Kidney glomerular epithelial cell (primary cell): ENCODE measurements at regions not wholly inside any gene's neighbourhood (a gene's known extent, or its start where the extent isn't known, plus 50 kb on each side); places are given as distances from the start of the nearest gene placed in this dataset.

Experiments
- DNase-seq: peaks from one replicate; lab custom pipeline; 2025; lab: John Stamatoyannopoulos, UW

DNA sequence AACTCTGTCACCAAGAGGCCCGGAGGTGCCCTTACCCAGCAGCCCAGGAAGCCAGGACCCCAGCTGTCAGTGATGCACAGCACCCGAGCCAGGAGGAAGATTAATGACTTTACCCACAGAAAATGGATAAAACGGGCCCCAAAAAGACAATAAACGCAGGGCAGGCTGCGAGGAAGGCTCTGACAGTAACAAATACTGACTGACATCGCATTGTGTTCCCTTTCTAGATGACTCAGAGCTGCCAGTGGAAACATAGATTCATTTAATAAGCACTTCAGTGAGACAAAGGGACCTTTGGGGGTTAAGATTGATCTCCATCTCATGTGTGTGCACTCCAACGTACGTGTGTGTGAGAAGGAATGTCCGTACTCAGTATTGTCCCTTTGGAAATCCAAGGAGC is 225.3 kb upstream of the PPP2R3A start:
- no peak for DNase-seq

DNA sequence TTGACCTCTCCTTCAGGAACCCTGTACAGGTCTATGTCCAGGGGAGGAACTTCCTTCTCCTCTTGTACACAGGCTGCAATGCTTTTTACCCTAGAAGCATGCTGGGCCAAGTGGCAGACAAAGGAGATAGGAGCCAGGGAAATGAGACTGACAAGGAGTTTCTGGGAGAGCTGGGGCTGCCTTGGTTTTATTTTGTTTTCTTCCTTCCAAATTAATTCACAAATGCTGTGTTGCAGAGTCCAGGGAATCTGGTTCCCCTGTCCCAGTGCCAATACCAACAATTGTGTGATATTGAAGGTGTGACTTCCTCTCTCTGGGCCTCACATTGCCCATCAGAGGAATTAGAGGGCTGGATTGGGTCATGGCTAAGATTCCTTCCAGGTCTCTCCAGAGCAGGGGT is 224.8 kb upstream of the PPP2R3A start:
- no peak for DNase-seq

DNA sequence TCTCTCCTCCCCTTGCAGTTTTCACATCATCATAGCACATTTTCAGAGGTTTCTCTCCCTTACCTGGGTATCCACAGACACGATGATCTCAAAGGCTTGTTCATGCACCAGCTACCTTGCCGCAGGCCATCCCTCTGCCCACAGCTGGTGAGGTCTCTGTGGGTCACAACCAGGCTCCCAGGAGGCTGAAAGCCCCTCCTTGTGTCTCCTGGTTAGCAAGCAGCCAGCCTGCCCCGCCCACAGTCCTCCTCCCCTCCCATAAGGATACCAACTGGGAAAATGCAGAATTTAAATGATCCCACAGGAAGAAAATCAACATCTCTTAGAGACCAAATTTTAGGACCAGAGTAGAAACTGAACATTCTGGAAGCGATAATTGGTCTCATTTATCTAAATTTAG is 213.5 kb upstream of the PPP2R3A start:
- DNase-seq, result no peak

DNA sequence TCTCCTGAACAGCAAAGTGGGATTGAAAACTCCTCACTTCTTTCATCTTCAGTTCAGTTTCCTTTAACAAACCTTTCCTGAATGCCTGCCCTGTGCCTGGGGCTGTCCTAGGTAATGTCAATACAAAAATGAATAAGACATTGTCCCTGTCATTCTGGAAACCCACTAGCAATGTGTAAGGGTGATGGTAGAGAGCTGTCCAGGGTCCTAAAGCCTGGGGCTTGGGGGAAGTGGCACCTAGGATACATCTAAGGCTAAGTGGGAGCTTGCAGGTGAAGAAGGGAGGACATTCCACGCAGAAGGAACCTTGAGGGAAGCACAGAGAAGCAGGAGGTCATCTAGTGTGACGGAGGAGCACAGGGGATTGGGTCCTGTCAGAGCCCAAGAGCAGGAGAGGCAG is 212.7 kb upstream of the PPP2R3A start:
- no peak for DNase-seq

DNA sequence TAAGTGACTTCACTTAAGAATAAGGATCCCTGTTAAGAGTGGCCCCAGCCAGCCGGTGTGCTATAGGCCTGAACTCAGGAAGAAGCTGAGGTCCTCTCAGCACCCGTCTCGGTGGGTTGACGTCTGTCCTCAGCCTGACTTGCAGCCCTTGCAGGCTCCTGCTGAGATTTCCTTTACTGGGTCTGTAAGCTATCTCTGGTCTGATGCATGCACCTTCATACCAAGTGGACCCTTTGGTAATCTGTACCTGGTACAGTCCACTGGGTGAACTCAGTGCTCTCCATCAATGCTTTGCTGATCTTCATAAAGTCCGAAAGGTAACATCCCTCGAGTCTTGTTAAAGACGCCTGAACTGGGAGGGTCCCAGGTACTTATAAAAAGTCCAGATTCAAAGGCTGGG is 212.0 kb upstream of the PPP2R3A start:
- DNase-seq, result no peak

DNA sequence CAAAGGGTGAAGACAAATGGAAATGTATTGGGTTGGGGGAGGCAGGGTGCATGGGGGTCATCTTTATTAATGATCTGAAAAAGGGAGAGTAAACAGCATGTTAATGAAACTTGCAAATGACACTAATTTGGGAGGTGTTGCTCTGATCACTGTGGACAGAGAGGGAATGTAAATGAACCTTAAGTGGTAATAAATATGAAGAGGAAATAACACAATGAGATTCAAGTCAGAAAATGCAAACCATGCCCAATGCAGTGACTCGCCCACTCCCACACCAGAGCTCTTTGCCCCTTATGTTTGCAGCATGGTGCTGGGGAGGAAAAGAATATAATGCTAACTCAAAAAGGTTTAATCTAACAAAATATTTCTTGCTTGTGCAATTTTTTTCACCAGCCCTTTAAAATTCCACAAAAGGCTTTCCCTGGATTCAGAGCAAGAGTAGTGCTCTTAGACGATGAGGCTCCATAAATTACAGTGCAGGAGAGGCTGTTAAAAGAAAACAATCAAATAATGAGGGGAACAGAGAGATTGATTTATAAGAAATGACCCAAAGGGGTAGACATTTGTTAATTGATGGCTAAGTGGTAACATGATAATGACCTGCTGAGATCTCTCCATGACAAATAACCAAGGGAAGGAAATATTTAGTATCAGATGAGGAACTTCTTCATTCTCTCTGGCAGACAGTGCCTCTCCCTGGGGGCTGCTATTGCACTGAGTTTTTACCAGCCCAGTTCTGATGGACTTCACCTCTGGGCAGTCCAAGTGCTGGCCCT is 210.0 kb upstream of the PPP2R3A start:
- no peak for DNase-seq

DNA sequence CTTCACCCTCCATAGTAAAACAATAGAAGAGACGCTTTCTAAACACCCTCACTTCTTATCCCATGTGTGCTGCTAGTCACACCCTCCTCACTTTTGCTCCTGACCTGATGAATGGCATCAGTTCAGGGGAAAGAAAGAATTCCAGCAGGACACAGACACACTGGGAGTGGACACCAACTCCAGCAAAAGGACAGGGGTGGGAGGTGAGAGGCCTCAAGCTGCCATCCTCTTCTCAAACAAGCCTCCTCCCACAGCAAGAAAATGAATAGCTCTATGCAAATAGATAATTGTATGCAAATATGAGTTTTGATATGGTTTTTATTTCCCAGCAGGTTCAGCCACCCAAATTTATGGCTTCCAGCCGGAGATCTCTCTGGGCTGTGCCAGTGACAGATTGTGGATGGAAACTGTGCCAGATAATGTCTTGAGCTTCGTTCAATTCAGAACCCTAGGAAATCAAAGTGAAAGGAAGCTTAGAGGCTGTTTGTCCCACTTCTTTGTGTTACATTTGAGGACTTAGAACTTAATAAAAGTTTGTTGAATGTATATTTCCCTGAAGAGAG is 209.3 kb upstream of the PPP2R3A start:
- DNase-seq, result no peak

DNA sequence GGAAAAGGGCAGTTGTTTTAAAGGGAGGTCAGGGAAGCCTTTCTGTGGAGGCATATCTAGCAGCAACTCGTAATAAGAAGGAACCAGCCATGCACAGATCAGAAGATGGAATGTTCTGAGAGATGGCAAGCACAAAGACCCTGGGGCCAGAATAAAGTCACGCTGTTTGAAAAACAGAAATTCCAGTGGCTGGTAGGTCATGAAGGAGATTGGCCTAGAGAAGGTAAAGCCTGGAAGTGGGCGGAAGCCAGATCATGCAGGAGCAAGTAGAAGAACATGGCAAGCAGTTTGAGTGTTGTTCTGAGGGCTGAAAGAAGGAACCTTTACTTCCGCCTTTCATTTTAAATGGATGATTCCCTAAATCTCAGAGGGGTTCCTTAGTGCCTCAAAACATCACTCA is 208.1 kb upstream of the PPP2R3A start:
- DNase-seq, result no peak

DNA sequence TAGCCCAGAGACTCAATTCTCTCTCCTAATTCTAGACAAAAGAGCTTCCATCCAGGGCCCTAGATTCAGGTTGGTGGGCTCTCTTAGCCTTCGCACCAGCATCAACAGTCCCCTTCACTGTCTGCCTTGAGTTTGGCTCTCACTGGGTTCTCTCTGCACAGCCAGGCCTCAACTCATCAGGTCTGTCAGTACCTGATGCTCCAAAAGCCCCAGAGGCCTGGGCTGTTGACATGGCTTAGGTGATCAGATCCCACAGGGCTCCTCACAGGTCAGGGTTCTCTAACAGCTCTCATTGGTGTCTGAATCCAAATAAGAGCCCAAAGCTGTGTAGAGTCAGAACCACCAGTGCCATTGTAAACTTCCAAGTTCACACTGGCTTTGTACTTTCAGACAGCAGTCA is 206.6 kb upstream of the PPP2R3A start:
- DNase-seq, result no peak

DNA sequence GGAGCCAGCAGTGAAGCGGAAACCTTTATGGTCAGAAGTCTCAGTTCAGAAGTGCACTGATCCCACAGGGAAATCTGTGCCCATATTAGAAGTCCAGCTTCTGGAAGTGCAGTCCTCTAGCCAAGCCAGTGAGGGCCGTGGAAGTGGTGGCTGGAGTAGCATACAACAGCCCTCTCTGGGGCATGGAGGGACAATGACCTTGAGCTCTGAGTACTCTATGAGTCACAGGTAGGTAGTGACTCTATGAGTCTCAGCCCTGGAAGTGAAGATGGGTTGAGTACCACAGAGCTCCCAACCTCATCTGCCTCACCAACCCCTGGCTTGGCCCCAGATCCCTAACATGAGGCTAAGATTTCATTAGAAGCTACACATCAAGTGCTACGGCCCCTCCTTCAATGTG is 205.9 kb upstream of the PPP2R3A start:
- no peak for DNase-seq

DNA sequence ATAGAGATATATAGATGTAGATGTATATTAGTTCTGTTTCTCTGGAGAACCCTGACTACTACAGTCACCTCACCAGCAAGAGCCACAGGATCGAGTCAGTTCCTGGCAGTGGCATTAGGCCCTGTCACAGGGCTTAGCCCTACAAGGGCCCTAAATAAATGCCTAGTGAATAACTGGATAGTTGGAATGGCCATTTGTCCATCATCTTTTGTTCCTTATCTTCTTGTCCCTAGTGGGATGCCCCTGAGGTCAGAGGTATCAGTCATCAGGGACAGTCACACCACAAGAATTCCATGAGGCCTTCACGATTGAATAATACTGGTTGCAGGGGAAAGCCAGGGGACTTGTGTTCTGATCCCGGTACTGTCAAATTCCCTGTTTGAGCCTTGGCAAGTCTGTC is 204.9 kb upstream of the PPP2R3A start:
- no peak for DNase-seq

DNA sequence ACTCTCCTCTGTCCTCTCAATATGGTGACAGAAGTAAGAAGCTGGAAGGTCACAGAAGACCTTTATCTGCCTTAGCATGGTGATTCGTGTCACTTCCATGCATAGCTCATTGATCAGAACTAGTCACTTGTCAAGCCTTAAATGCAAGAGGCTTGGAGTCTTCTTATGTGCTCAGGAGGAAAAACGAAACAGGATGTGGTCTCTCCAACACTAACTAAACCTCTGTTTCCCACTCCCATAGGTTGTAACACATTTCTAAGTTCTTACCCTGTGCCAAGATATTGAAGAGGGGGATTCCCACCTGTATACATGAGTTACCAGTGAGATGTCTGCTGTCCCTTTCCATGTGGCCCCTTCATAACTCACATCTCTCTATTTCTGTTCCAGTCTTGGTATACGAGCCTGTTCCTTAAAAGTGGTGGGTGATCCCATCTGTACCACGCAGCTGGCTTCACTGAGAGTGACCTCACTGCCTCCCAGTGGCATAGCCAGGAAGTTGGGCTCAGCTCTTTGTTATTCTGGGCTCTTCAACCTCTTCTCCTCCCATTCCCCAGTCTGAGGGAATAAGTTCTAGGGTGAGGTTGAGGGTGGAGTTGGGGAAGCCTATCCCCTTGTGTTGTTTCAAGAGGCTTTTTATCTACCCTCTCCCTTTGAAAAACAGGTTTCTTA is 203.2 kb upstream of the PPP2R3A start:
- no peak for DNase-seq

DNA sequence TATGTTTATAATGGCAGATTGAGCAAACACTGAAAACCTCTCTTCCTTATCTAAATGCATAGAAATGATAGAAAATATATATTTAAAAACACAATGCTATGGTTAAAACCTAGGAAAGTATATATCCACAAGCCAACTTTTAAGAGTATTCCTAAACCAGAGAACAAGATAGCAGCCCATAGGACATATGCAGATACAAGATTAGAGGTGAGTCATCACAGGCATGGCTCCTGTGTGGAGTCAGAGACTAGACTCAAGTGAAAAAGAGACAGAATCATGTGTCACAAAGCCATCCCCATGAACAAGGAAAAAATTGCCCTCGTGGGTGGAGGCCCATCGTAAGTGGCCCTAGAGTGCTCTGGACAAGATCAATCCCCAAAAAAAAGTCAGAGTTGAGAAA is 199.4 kb upstream of the PPP2R3A start:
- no peak for DNase-seq

DNA sequence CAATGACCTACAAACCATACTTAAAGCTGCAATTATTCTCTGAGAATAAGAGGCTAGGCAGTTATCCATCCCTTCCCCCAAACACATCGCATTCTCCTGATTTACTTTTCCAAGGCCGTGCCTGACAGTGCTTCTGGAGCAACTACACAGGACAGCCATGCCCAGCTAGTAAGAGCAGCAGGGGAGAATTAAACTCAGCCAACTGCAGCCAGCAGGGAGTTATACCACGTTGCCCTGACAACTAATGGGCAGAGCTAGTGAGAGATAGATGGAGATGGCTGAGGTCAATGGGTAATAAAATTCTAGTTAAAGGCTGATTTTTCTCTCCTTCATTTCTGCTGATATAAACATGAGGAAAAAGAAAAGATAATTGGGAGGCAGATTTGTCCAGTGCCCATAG is 193.8 kb upstream of the PPP2R3A start:
- no peak for DNase-seq

DNA sequence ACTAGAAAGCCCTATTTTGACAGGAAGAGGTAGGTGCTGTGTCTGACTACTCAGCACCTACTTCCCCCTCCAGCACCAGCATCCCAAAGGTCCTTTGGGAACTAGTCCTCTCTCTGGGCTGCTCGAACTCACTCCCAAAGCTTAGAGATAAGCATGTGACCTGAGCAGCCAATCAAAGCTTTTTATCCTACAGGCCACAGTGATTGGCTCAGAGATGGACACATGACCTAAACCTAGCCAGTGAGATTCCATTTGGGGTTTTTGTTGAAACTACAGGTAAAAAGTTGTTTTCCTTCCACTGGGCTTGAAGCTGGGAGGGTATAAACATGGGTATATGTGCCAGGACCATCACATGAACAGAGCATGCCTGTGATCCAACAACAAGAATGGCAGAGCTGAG is 186.5 kb upstream of the PPP2R3A start:
- no peak for DNase-seq

DNA sequence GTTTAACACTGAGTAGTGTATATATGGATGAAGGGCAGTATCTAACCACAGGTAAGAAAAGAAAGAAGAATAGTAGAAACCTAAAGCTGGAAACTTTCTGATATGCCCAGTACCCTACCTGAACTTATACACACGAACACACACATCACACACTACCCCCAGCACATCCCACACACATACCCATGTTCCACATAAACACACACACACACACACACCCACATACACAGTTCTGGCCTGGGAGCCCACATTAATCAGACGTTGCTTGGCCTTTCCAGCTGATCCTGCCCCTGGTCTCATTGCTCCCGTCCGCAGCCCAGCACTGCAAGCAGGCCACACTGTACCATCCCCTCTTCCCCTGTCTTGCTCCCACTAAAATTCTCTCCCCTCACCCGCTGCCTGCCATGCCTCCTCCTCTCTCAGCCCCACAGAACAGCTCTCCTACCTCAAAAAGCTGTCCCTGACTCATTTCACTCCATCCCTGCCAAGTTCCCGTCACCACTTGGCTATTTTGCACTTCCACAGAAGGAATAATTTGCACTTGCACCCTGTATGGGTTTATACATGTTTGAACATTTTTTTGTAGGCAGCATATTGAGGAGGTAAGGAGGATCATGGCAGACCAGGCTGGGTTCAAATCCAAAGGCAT is 185.8 kb upstream of the PPP2R3A start:
- DNase-seq, result no peak

DNA sequence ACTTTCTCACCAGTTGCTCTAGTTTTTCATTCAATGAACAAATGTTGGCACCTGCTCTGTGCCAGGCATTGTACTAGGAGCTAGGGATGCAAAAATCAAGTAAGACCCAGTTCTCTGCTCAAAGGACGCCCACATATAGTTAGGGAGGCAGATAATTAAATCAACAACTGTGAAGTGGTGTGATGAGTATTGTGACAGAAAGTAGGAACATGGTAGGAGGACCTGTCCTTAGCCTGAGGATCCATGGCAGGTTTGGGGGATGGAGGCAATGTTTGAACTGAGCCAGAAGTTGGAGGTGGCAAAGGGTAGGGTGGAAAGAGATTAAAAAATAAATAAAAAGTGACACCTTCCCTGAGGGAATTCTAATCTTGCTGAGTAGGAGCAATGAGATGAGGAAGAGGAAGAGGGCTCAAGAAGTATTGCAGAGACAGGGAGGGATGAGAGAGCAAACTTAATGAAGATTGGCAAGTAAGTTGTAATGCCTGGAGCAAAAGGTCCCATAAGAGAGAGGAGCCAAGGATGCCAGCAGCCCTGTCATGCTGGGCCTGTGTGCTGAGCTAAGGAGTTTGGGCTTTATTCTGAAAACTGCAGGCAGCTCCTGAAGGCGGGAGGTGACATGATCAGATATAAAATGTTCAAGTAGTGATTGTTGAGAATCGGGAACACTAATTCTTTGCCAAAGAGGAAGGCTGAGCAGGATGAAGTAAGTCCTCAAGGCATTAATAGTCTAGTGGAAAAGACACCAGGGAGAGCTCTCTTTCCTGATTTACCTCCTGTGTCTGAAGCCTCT is 184.3 kb upstream of the PPP2R3A start:
- no peak for DNase-seq

DNA sequence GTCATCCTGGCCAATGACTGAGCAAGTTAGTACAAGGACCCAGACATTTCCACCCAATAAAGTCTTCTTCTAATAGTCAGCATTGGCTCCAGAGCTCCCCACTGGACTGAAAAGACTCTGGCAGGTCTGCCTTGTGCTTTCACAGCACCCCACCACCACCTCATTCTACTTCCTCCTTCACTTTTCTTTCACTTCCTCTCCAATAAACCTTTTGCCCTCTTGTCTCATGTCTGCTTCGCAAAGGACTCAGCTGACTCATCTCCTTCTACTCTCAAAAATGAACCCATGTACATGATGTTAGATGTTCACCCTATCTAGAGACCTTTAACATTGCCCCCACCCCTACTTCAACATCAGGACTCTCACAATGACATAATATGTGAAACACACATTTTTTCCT is 181.0 kb upstream of the PPP2R3A start:
- no peak for DNase-seq

DNA sequence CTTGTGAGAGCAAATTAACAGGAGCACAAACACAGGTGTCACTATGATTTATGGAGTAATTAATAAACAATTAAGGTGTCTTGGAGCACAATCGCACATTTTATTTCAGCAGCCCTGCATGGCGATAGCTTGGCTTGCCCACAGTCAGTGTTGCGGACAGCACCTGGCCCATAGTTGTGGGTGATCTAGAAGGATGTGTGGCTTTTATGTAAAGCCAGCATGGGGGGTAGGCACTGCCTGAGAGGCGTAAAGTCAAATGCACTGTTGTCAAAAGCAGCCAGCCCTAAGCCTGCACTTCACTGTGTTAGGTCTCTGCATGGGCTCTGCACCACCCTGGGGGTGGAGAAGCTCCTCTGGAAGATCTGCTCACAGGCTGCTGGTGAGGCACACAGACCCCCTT is 177.4 kb upstream of the PPP2R3A start:
- DNase-seq, result no peak

DNA sequence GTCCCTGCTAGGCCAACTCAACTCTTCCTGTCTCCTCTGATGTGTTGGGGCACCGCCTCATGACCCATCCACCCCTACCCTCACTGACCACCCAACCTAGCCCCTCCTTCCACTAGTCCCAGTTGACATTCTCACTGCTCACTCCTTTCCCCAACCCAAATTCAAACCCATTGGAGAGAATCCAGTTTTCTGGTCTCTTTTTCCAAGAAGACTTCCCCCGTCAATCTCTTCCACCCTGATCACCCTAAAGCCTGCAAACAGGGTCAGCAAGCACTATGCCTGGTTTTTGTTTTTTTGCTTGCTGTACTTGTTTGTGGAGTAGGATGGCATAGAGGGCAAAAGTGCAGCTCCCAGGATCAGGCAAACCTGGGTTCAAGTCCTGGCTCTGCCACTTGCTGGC is 176.6 kb upstream of the PPP2R3A start:
- DNase-seq, result no peak

DNA sequence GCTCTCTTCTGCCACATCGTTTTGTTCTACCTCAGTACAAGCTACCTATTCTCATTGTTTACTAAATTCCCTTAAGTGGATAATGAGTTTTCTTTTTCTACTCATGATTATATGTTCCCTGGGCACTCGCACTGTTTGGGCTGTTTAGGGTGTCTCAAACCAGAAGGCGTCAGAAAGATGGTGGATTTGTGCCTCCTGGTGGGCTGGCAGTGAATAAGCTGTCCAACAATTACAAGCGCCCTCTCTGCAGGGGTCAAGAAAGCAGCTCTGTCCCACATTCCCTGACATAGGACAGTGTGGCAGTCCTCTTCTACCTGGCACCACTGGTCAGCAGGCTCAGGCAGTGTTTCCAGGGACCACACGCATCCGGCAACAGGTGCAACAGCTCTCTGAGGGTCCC is 173.4 kb upstream of the PPP2R3A start:
- no peak for DNase-seq

DNA sequence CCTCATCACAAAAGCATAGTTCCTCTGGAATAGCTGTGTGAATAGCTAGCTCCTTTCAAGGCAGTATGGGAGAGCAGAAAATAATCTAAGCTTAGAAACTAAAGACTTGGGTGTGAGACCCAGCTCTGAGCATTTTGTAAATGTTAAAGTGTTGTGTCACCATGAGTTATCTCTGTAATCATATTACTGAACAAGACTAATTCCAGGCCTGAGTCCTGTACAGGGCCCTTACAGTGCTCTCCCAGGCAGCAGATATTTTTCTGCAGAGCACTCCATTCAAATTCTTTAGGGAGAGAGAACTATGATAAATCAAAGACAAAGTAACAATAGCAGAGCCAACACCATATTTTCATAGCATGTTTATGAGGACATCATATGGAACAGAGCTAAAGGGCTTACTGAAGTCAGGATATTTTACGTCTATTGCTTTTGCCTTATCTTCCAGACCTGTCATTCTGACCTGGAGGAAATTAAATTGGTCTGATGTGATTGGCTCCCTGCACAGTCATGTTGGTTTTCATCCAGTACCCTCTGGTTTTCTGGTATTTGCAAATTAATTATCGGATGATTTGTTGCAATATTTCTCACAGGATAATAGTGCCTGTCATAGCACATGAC is 172.6 kb upstream of the PPP2R3A start:
- DNase-seq, result no peak
